ENCODE measurements at regions not wholly inside any gene's neighbourhood (a gene's known extent, or its start where the extent isn't known, plus 50 kb on each side); places are given as distances from the start of the nearest gene placed in this dataset.
"Not testable (repeated sequence)": the region's sequence is repeated elsewhere in the genome, so short reads cannot be mapped to it uniquely, and the experiment has no call there.

DNA sequence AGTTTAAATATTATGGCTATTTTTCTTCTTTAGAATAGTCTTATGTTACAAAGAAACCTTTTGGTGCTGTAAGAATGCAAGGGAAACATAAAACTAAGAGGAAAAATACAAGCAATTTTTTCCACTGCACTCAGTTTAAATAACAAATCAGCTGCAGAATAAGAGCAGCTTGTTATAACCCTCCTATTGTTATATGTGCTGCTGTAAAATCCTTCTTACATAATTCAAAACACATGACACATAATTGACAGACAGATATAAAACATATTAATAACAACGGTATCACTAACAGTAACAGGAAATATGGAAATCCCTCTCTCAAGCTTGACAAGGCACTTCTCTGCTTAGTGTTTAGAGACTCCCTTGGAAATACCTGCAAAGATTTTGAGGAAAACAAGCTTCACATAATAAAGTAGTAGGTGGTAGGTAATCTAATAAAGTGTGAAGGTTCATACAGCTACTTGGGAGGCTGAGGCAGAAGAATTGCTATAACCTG, 385.3 kb upstream of the HS3ST1 start:
- TF ChIP-seq EZH2 (optimal IDR thresholded peaks at IDR 0.05; ENCODE audit: low read depth, low read length) (no peak), EZH2phosphoT487 (IDR thresholded peaks at IDR 0.05; ENCODE audit: low read length) (no peak)
- TF ChIP-seq, protein P1, sequence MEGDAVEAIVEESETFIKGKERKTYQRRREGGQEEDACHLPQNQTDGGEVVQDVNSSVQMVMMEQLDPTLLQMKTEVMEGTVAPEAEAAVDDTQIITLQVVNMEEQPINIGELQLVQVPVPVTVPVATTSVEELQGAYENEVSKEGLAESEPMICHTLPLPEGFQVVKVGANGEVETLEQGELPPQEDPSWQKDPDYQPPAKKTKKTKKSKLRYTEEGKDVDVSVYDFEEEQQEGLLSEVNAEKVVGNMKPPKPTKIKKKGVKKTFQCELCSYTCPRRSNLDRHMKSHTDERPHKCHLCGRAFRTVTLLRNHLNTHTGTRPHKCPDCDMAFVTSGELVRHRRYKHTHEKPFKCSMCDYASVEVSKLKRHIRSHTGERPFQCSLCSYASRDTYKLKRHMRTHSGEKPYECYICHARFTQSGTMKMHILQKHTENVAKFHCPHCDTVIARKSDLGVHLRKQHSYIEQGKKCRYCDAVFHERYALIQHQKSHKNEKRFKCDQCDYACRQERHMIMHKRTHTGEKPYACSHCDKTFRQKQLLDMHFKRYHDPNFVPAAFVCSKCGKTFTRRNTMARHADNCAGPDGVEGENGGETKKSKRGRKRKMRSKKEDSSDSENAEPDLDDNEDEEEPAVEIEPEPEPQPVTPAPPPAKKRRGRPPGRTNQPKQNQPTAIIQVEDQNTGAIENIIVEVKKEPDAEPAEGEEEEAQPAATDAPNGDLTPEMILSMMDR (IDR thresholded peaks at IDR 0.05; ENCODE audit: low read length), result no peak
- H3K36me3 ChIP-seq (replicated peaks; ENCODE audit: insufficient read depth, low read length), result no peaks in the 10 kb centered on the region
- no peak for DNase-seq
- H3K9ac ChIP-seq (ENCODE audit: low read length), result no peak overlapping the region
- no peaks in the 10 kb centered on the region for H3F3A ChIP-seq (ENCODE audit: insufficient read depth, low read length)
- H3K4me3 ChIP-seq (ENCODE audit: low read length), result no peak overlapping the region
- H2AFZ ChIP-seq (ENCODE audit: low read length), result no peak overlapping the region
- no peaks in the 10 kb centered on the region for H3K9me2 ChIP-seq (replicated peaks; ENCODE audit: insufficient read depth, low read length)
- H3K9me3 ChIP-seq (replicated peaks; ENCODE audit: insufficient read depth, low read length), result no peaks in the 10 kb centered on the region
- H3K4me2 ChIP-seq (ENCODE audit: low read depth, low read length), result no peak overlapping the region
- no peaks in the 10 kb centered on the region for H4K20me1 ChIP-seq (ENCODE audit: insufficient read depth, low read length)
- H3K27ac ChIP-seq (ENCODE audit: low read length), result no peak overlapping the region
- no peaks in the 10 kb centered on the region for H3K79me2 ChIP-seq (ENCODE audit: low read length)
- H3K27me3 ChIP-seq (replicated peaks; ENCODE audit: insufficient read depth, low read length), result no peaks in the 10 kb centered on the region
- H3K4me1 ChIP-seq (ENCODE audit: low read length), result no peaks in the 10 kb centered on the region

DNA sequence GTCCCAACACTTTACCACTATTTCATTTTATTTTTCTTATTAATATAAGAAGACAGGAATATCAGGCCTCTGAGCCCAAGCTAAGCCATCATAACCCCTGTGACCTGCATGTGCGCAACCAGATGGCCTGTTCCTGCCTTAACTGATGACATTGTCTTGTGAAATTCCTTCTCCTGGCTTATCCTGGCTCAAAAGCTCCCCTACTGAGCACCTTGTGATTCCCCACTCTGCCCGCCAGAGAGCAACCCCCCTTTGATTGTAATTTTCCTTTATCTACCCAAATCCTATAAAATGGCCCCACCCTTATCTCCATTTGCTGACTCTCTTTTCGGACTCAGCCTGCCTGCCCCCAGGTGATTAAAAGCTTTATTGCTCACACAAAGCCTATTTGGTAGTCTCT, 382.8 kb upstream of the HS3ST1 start:
- H2AFZ ChIP-seq (ENCODE audit: low read length); H3K9me2 ChIP-seq (replicated peaks; ENCODE audit: insufficient read depth, low read length); H3K27me3 ChIP-seq (replicated peaks; ENCODE audit: insufficient read depth, low read length); H3K79me2 ChIP-seq (ENCODE audit: low read length); H3K9ac ChIP-seq (ENCODE audit: low read length); H3K4me3 ChIP-seq (ENCODE audit: low read length); DNase-seq; H3K27ac ChIP-seq (ENCODE audit: low read length); H3K4me1 ChIP-seq (ENCODE audit: low read length); H3K36me3 ChIP-seq (replicated peaks; ENCODE audit: insufficient read depth, low read length); H3F3A ChIP-seq (ENCODE audit: insufficient read depth, low read length); H4K20me1 ChIP-seq (ENCODE audit: insufficient read depth, low read length); H3K9me3 ChIP-seq (replicated peaks; ENCODE audit: insufficient read depth, low read length); H3K4me2 ChIP-seq (ENCODE audit: low read depth, low read length): not testable (repeated sequence)

DNA sequence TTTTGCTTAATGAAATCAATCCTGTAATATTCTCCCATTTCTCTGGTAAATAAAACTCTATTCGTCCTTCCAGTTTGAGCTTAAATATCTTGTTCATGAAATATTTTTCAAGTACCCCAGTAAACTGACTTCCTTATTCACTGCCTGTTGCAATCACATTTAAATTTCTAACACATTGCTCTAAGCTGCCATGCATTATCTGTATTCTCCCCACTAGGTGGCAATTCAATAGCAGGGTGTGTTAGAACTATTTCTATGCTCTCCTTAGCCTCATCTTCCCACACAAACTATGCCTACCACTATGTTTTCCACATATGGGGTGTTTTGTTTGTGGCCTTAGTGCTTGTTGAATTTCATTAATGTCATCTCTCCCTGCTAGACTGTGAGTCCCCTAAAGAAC, 377.1 kb upstream of the HS3ST1 start:
- Histone ChIP-seq H3K9ac (ENCODE audit: low read length) (no peak overlapping the region), H3K9me2 (replicated peaks; ENCODE audit: insufficient read depth, low read length) (no peaks in the 10 kb centered on the region), H3K4me2 (ENCODE audit: low read depth, low read length) (no peak overlapping the region), H3K27me3 (replicated peaks; ENCODE audit: insufficient read depth, low read length) (no peaks in the 10 kb centered on the region), H3K9me3 (replicated peaks; ENCODE audit: insufficient read depth, low read length) (no peaks in the 10 kb centered on the region), H3K27ac (ENCODE audit: low read length) (no peak overlapping the region), H4K20me1 (ENCODE audit: insufficient read depth, low read length) (no peaks in the 10 kb centered on the region), H3K79me2 (ENCODE audit: low read length) (no peaks in the 10 kb centered on the region), H3K4me3 (ENCODE audit: low read length) (no peak overlapping the region), H3K4me1 (ENCODE audit: low read length) (no peaks in the 10 kb centered on the region), H3F3A (ENCODE audit: insufficient read depth, low read length) (no peaks in the 10 kb centered on the region), H3K36me3 (replicated peaks; ENCODE audit: insufficient read depth, low read length) (no peaks in the 10 kb centered on the region), H2AFZ (ENCODE audit: low read length) (no peak overlapping the region)
- TF ChIP-seq, protein P1 (IDR thresholded peaks at IDR 0.05; ENCODE audit: low read length), result peak; percentile 50
- no peak for TF ChIP-seq EZH2 (optimal IDR thresholded peaks at IDR 0.05; ENCODE audit: low read depth, low read length)
- peak; percentile 45 for DNase-seq

DNA sequence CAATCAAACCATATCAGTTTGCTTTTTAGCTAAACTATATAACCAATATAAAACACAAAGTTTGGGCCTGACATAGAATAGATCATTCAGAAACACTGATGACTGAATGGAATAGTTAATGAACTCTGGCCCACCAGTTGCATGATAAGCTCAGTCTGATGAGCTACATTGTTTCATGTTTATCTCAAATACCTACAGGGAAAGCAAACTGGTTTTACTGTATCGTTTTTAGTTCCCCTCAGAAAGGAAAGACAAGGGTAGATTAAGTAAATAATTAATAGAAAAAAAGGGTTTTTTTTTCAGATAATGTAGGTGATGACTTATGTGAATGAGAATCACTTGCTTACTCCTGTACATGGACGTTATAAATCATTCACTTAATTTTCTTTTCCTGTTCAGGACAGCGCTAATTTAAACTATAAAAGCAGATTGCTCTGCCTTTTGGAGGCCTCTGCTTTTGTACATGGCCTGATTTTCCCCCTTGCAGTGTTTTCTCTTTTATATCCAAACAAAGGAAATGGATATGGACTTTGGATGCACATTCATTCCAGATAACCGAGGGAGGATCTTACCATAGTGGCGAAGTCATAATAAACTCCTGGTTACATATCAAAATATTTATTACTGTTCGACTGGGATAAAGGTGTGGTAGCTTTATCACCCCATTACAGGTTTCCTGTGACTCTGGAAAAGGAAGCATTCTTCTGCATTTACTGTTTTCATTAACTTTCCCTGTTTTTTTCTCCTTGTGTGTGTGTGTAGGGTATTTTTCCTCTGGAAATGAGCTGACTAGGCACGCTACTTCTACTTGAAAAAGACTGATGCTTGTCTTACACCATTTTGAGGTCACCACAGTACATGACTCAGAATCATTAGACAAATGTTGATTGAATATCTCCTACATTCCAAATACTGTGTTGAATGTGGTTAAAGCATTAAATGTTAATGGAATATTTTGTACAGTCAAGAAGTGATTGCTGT, 373.1 kb upstream of the HS3ST1 start:
- TF ChIP-seq, protein P1 (IDR thresholded peaks at IDR 0.05; ENCODE audit: low read length), result no peak
- no peak for TF ChIP-seq EZH2phosphoT487 (IDR thresholded peaks at IDR 0.05; ENCODE audit: low read length)
- no peak for TF ChIP-seq EZH2 (optimal IDR thresholded peaks at IDR 0.05; ENCODE audit: low read depth, low read length)
- Histone ChIP-seq H3K79me2 (ENCODE audit: low read length) (no peaks in the 10 kb centered on the region), H3K4me3 (ENCODE audit: low read length) (no peak overlapping the region), H3K27ac (ENCODE audit: low read length) (no peak overlapping the region), H3K4me2 (ENCODE audit: low read depth, low read length) (no peak overlapping the region), H3K9ac (ENCODE audit: low read length) (no peak overlapping the region), H4K20me1 (ENCODE audit: insufficient read depth, low read length) (no peaks in the 10 kb centered on the region), H3K4me1 (ENCODE audit: low read length) (no peaks in the 10 kb centered on the region), H3K36me3 (replicated peaks; ENCODE audit: insufficient read depth, low read length) (no peaks in the 10 kb centered on the region), H2AFZ (ENCODE audit: low read length) (no peak overlapping the region), H3K27me3 (replicated peaks; ENCODE audit: insufficient read depth, low read length) (no peaks in the 10 kb centered on the region), H3F3A (ENCODE audit: insufficient read depth, low read length) (no peaks in the 10 kb centered on the region), H3K9me2 (replicated peaks; ENCODE audit: insufficient read depth, low read length) (no peaks in the 10 kb centered on the region), H3K9me3 (replicated peaks; ENCODE audit: insufficient read depth, low read length) (no peaks in the 10 kb centered on the region)
- no peak for DNase-seq
